T-cell (primary cell): ENCODE measurements at regions not wholly inside any gene's neighbourhood (a gene's known extent, or its start where the extent isn't known, plus 50 kb on each side); places are given as distances from the start of the nearest gene placed in this dataset.
A peak's percentile ranks its signal among the peaks of the same experiment; 100 is the strongest.

Experiments used
- ATAC-seq, 4 experiments: fragments of 200-7000 bp in 3 of 4; fragments of 150-1000 bp in 1 of 4; cut with Tn5 transposase; replicated peaks in 1 of 4; 1 replicate in 3 of 4; 2 replicates in 1 of 4; pipeline ENCODE4 v1.10.0; 2021; ENCODE audit warnings: moderate library complexity in 3 of 4, mild to moderate bottlenecking in 2 of 4, moderate number of reproducible peaks in 1 of 4
- CTCF ChIA-PET, 2 donors: fragments of 300-600 bp; sonication (Branson Sonifier 250); formaldehyde crosslinking; loops; one replicate each; lab custom pipeline; 2022; ENCODE audit warnings: antibody characterized with exemption in 2 of 2; lab: Charles Lee
- POLR2A ChIA-PET, 2 donors: fragments of 300-600 bp; sonication (Branson Sonifier 250); formaldehyde crosslinking; loops; one replicate each; lab custom pipeline; 2022; ENCODE audit warnings: antibody characterized with exemption in 2 of 2; lab: Charles Lee
- DNase-seq, 35 experiments: peaks; one replicate each; pipeline versions ENCODE4 v3.0.0 to v3.0.0-alpha.2; 2013 to 2023
- H3K27ac ChIP-seq: one replicate; pipeline ENCODE4 v1.5.1; 2013; ENCODE audit warnings: low read length
- H3K27me3 ChIP-seq, 2 experiments: replicated peaks in 1 of 2; 1 replicate in 1 of 2; 2 replicates in 1 of 2; pipeline versions ENCODE4 v1.6.1 to v1.7.0; 2013; ENCODE audit warnings: low read length in 1 of 2, mixed read lengths in 1 of 2; ENCODE audit not compliant: control insufficient read depth in 2 of 2, insufficient read depth in 2 of 2; ENCODE audit errors: extremely low read depth in 1 of 2
- H3K36me3 ChIP-seq, 2 donors: 1 replicate in 1 of 2; 2 replicates in 1 of 2; pipeline versions ENCODE4 v1.6.1 to v1.7.0; 2013; ENCODE audit warnings: low read length in 1 of 2; ENCODE audit not compliant: control insufficient read depth in 2 of 2, insufficient read depth in 1 of 2; ENCODE audit errors: extremely low read depth in 1 of 2
- H3K4me1 ChIP-seq, 2 experiments: 1 replicate in 1 of 2; 2 replicates in 1 of 2; pipeline versions ENCODE4 v1.6.1 to v1.7.0; 2013; ENCODE audit warnings: low read length in 2 of 2, mixed read lengths in 1 of 2; ENCODE audit not compliant: insufficient read depth in 2 of 2, control insufficient read depth in 1 of 2; ENCODE audit errors: extremely low read depth in 1 of 2
- H3K4me3 ChIP-seq, 2 donors: 1 replicate in 1 of 2; 2 replicates in 1 of 2; pipeline versions ENCODE4 v1.5.1 to v1.7.0; 2013; ENCODE audit warnings: mild to moderate bottlenecking in 2 of 2, low read length in 1 of 2, moderate library complexity in 1 of 2; ENCODE audit not compliant: control insufficient read depth in 1 of 2; ENCODE audit errors: extremely low read depth in 1 of 2
- H3K9me3 ChIP-seq: 2 replicates; pipeline ENCODE4 v1.7.0; 2013
- H3K27ac Mint-ChIP-seq, 2 donors: one replicate each; pipeline ENCODE4 v1.8.0; 2020 to 2021; ENCODE audit warnings: mild to moderate bottlenecking in 2 of 2, mixed read lengths in 2 of 2
- H3K27me3 Mint-ChIP-seq, 2 donors: one replicate each; pipeline ENCODE4 v1.8.0; 2021 to 2022; ENCODE audit warnings: mixed read lengths in 2 of 2
- H3K36me3 Mint-ChIP-seq: one replicate; pipeline ENCODE4 v1.8.0; 2021; ENCODE audit warnings: mixed read lengths
- H3K4me1 Mint-ChIP-seq, 3 donors: one replicate each; pipeline ENCODE4 v1.8.0; 2020 to 2022; ENCODE audit warnings: mixed read lengths in 3 of 3, mild to moderate bottlenecking in 1 of 3
- H3K4me3 Mint-ChIP-seq, 3 donors: one replicate each; pipeline ENCODE4 v1.8.0; 2020 to 2022; ENCODE audit warnings: mild to moderate bottlenecking in 3 of 3, mixed read lengths in 3 of 3, moderate library complexity in 3 of 3
- H3K9me3 Mint-ChIP-seq, 3 donors: one replicate each; pipeline ENCODE4 v1.8.0; 2020 to 2022; ENCODE audit warnings: mixed read lengths in 3 of 3
- WGBS: methylation state at CpG from one replicate; pipeline ENCODE4 v1.1.5; 2013; ENCODE audit warnings: missing lambda C conversion rate; ENCODE audit not compliant: insufficient coverage; 5-methylcytosine and 5-hydroxymethylcytosine counted together

GRCh38 chr6:14671937-14672336 is 554.4 kb downstream of the CD83 start:
- H3K4me1 ChIP-seq, result peaks cover 0 to 5% of the 10 kb centered on the region in 2 experiments
- no peaks in the 10 kb centered on the region for H3K27me3 ChIP-seq
- Mint-ChIP-seq H3K9me3 (no peaks in the 10 kb centered on the region), H3K36me3 (no peaks in the 10 kb centered on the region), H3K27me3 (no peaks in the 10 kb centered on the region), H3K27ac (no peak overlapping the region), H3K4me1 (peaks cover 0 to 6% (median 3%) of the 10 kb centered on the region in 3 donors), H3K4me3 (no peak overlapping the region)
- no peak overlapping the region for H3K27ac ChIP-seq
- H3K9me3 ChIP-seq, result no peaks in the 10 kb centered on the region
- ChIA-PET CTCF (no interaction called here), POLR2A (no interaction called here)
- DNase-seq (no peak), ATAC-seq (no peak)
- no peak overlapping the region for H3K4me3 ChIP-seq
- no peaks in the 10 kb centered on the region for H3K36me3 ChIP-seq
- no CpG with 5 or more reads among the region's 1 CpG for WGBS

GRCh38 chr6:14673201-14673600 is 555.6 kb downstream of the CD83 start:
- Histone ChIP-seq H3K4me3 (no peak overlapping the region), H3K36me3 (no peaks in the 10 kb centered on the region), H3K27ac (no peak overlapping the region), H3K27me3 (no peaks in the 10 kb centered on the region), H3K4me1 (peaks cover 0 to 5% of the 10 kb centered on the region in 2 experiments), H3K9me3 (no peaks in the 10 kb centered on the region)
- Mint-ChIP-seq H3K27me3 (no peaks in the 10 kb centered on the region), H3K4me3 (no peak overlapping the region), H3K4me1 (peaks cover 0 to 6% (median 3%) of the 10 kb centered on the region in 3 donors), H3K36me3 (no peaks in the 10 kb centered on the region), H3K9me3 (no peaks in the 10 kb centered on the region), H3K27ac (no peak overlapping the region)
- CTCF ChIA-PET, result no interaction called here
- no peak for DNase-seq
- POLR2A ChIA-PET, result no interaction called here
- WGBS, result 100% methylated on average over 1 of the region's 2 CpGs
- no peak for ATAC-seq

- no peak for ATAC-seq
- H3K9me3 ChIP-seq, result no peaks in the 10 kb centered on the region
- no peak overlapping the region for H3K27ac ChIP-seq
- Mint-ChIP-seq H3K36me3 (no peaks in the 10 kb centered on the region), H3K4me3 (no peak overlapping the region), H3K9me3 (no peaks in the 10 kb centered on the region), H3K27me3 (no peaks in the 10 kb centered on the region), H3K27ac (no peak overlapping the region), H3K4me1 (peaks cover 0 to 6% (median 3%) of the 10 kb centered on the region in 3 donors)
- peaks cover 0 to 5% of the 10 kb centered on the region in 2 experiments for H3K4me1 ChIP-seq
- no peaks in the 10 kb centered on the region for H3K27me3 ChIP-seq
- no peaks in the 10 kb centered on the region for H3K36me3 ChIP-seq
- H3K4me3 ChIP-seq, result no peak overlapping the region
- POLR2A ChIA-PET, result no interaction called here
- CTCF ChIA-PET, result no interaction called here
- no peak for DNase-seq
- 89% methylated on average over 3 of the region's 4 CpGs for WGBS
Measured at GRCh38 chr6:14674458-14674857, 556.9 kb downstream of the CD83 start.

- Mint-ChIP-seq H3K27ac (no peak overlapping the region), H3K27me3 (no peaks in the 10 kb centered on the region), H3K4me1 (peaks cover 0 to 6% (median 3%) of the 10 kb centered on the region in 3 donors), H3K9me3 (no peaks in the 10 kb centered on the region), H3K36me3 (no peaks in the 10 kb centered on the region), H3K4me3 (no peak overlapping the region)
- Histone ChIP-seq H3K9me3 (no peaks in the 10 kb centered on the region), H3K4me1 (peaks cover 0 to 5% of the 10 kb centered on the region in 2 experiments), H3K27ac (no peak overlapping the region), H3K36me3 (no peaks in the 10 kb centered on the region), H3K27me3 (no peaks in the 10 kb centered on the region), H3K4me3 (no peak overlapping the region)
- 59% methylated on average over 3 of the region's 7 CpGs for WGBS
- ChIA-PET CTCF (no interaction called here), POLR2A (no interaction called here)
- no peak for DNase-seq
- ATAC-seq, result no peak
Measured at GRCh38 chr6:14674867-14675648, 557.5 kb downstream of the CD83 start.

- POLR2A ChIA-PET, result no interaction called here
Measured at GRCh38 chr6:14676064-14676463, 558.5 kb downstream of the CD83 start.

GRCh38 chr6:14676977-14677781 is 559.6 kb downstream of the CD83 start:
- Mint-ChIP-seq H3K4me1 (no peaks in the 10 kb centered on the region), H3K4me3 (no peak overlapping the region), H3K36me3 (no peaks in the 10 kb centered on the region), H3K9me3 (no peaks in the 10 kb centered on the region), H3K27ac (no peak overlapping the region), H3K27me3 (no peaks in the 10 kb centered on the region)
- H3K9me3 ChIP-seq, result no peaks in the 10 kb centered on the region
- H3K4me3 ChIP-seq, result no peak overlapping the region
- no peaks in the 10 kb centered on the region for H3K4me1 ChIP-seq
- 91% methylated on average over 12 of the region's 19 CpGs for WGBS
- no peak for DNase-seq
- POLR2A ChIA-PET, result no interaction called here
- CTCF ChIA-PET, result no interaction called here
- ATAC-seq, result peak in 1 of 4 experiments; percentile 9
- no peak overlapping the region for H3K27ac ChIP-seq
- H3K27me3 ChIP-seq, result no peaks in the 10 kb centered on the region
- H3K36me3 ChIP-seq, result no peaks in the 10 kb centered on the region

More at GRCh38 chr6:14676064-14676463, 558.5 kb downstream of the CD83 start:
- Mint-ChIP-seq H3K9me3 (no peaks in the 10 kb centered on the region), H3K4me1 (peaks cover 0 to 4% (median 2%) of the 10 kb centered on the region in 3 donors), H3K27ac (no peak overlapping the region), H3K27me3 (no peaks in the 10 kb centered on the region), H3K36me3 (no peaks in the 10 kb centered on the region), H3K4me3 (no peak overlapping the region)
- Histone ChIP-seq H3K9me3 (no peaks in the 10 kb centered on the region), H3K4me1 (peaks cover 0 to 2% of the 10 kb centered on the region in 2 experiments), H3K36me3 (no peaks in the 10 kb centered on the region), H3K27ac (no peak overlapping the region), H3K4me3 (no peak overlapping the region), H3K27me3 (no peaks in the 10 kb centered on the region)
- DNase-seq (no peak), ATAC-seq (no peak)
- CTCF ChIA-PET, result no interaction called here
- WGBS, result no CpG with 5 or more reads among the region's 2 CpGs
